ENCODE measurements at regions not wholly inside any gene's neighbourhood (a gene's known extent, or its start where the extent isn't known, plus 50 kb on each side); places are given as distances from the start of the nearest gene placed in this dataset.

GRCh38 chr17:73694491-73694890 is 50.2 kb upstream of the SDK2 start:
- DNase-seq (ENCODE audit: low spot score), result no peak

DNA sequence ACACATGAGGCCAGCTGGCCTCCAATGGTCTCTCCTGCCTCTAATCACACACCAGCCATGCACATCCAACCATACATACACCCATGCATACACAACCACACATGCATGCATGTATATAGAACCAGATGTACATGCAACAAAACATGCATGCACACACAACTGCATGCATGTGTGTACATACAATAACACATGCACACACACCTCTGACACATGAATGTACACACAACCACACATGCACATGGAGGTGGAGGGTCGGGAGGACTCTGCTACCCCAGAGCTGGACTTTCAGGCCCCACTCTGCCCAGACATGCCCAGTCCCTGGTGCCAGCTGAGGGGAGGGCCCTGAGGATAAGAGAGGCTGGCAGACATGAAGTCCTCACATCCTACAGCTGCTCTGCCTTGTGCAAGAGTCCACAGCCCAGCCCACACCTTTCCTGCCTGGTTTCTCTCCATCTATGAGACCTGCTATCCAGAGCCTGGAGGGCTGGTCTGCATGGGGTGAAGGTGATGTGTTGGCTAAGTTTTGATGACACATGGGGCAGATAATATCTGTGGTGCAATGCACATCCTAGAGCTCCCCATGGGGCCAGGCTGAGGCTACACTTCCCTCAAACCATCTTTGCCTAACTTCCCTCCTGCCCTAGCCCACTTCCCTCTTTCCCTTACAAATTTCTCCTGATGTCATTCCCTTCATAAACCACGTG is 50.9 kb upstream of the SDK2 start:
- DNase-seq (ENCODE audit: low spot score), result no peak

GRCh38 chr17:73696251-73696650 is 52.0 kb upstream of the SDK2 start:
- no peak for DNase-seq (ENCODE audit: low spot score)

GRCh38 chr17:73697872-73698271 is 53.6 kb upstream of the SDK2 start:
- no peak for DNase-seq (ENCODE audit: low spot score)

DNA sequence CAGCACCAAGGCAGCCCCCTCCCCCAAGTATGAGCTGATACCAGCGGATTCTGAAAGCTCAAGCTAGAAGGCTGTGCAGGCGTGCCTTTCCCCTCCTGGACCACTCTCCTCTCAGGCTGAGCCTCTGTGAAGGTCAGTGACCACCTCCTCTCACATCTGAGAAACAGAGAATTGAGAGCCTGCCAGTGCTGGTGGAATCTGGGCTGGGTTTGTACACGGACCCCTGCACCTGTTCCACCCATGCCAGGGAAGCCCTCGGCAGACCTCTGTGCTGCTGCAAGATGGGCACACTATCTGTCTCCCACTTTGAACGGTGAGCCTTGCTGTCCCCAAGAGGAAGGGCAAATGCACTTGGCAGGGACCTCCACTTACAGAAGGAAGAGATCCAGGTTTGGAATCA is 54.7 kb upstream of the SDK2 start:
- DNase-seq (ENCODE audit: low spot score), result no peak

GRCh38 chr17:73701701-73702100 is 57.5 kb upstream of the SDK2 start:
- DNase-seq (ENCODE audit: low spot score), result no peak

GRCh38 chr17:73703192-73703591 is 58.9 kb upstream of the SDK2 start:
- DNase-seq (ENCODE audit: low spot score), result no peak

- no peak for DNase-seq (ENCODE audit: low spot score)
Measured at GRCh38 chr17:73703917-73704316, 59.7 kb upstream of the SDK2 start.

GRCh38 chr17:73705594-73705993 is 61.3 kb upstream of the SDK2 start:
- no peak for DNase-seq (ENCODE audit: low spot score)

GRCh38 chr17:73706428-73706827 is 62.2 kb upstream of the SDK2 start:
- no peak for DNase-seq (ENCODE audit: low spot score)

DNA sequence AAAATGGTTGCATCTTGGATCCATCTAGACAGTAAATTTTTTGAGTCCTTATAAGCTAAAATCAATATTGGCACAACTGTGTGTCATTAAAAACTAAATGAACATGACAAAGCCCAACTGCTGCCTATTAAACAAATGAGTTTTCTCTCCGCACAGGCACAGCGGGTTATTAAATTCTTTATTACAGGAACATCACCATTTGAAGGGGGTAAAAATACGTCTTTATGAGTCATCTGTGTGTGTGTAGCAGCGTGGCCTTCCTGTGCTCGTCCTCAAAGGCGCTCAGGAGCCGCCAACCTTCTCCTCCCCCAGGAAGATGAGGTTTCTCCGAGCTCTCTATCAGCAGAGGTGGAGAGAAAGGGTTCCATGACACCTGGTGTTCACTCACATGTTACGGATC is 62.6 kb upstream of the SDK2 start:
- DNase-seq (ENCODE audit: low spot score), result no peak

DNA sequence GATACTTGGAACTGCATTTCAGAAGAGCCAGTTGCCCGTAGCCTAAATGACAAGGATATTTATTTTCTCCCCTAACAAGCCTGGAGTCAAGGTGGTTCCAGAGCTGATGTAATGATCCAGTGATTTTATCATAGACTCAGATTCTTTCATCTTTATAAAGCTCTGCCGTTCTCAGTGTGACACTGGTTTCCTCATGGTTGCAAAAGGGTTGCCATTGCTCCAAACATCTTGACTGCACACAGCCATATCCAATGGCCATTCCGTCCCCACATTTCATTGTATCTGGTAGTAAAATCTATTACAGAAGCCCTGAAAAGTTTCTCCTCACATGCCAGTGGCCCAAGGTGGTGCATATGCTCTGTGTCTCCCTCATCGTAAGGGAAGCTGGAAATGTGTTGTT is 63.1 kb upstream of the SDK2 start:
- DNase-seq (ENCODE audit: low spot score), result no peak

GRCh38 chr17:73710095-73710592 is 65.9 kb upstream of the SDK2 start:
- DNase-seq (ENCODE audit: low spot score), result peak; percentile 58

- DNase-seq (ENCODE audit: low spot score), result no peak
Measured at GRCh38 chr17:73711184-73711583, 66.9 kb upstream of the SDK2 start.

- no peak for DNase-seq (ENCODE audit: low spot score)
Measured at GRCh38 chr17:73711916-73712315, 67.7 kb upstream of the SDK2 start.

DNA sequence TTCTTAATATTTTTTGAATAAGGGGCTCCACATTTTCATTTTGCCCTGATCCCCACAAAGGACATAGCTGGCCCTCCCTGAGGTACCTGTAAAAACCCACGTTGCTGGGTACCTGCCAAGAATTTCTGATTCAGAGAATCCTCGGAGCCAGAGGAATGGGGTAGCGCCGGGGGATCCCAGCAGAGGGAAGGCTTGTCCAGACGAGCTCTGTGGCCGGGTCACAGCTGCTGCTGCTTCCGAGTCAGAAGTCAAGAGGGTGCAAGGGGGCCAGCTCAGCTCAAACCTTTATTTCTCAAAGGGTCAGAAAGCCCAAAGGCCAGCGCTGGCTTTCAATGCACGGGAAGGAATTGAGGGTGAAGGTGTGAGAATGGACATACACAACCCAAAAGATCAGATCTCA is 68.9 kb upstream of the SDK2 start:
- DNase-seq (ENCODE audit: low spot score), result no peak

- no peak for DNase-seq (ENCODE audit: low spot score)
Measured at GRCh38 chr17:73715769-73716168, 71.5 kb upstream of the SDK2 start.

- DNase-seq (ENCODE audit: low spot score), result no peak
Measured at GRCh38 chr17:73717690-73718089, 73.4 kb upstream of the SDK2 start.

DNA sequence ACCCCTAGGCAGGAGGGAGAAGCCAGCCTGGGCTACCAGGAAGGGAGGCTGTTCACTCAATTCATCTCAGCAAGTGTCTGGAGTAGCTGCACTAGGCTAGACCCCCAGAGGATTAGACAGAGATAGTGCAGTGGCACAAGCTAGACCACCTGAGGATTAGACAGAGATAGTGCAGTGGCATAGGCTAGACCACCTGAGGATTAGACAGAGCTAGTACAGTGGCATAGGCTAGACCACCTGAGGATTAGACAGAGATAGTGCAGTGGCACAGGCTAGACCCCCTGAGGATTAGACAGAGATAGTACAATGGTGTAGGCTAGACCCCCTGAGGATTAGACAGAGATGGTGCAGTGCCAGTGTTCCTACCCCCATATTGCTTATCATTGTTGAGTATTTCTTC is 74.1 kb upstream of the SDK2 start:
- DNase-seq (ENCODE audit: low spot score), result no peak

GRCh38 chr17:73718912-73719311 is 74.7 kb upstream of the SDK2 start:
- no peak for DNase-seq (ENCODE audit: low spot score)

- no peak for DNase-seq (ENCODE audit: low spot score)
Measured at GRCh38 chr17:73719588-73720071, 75.4 kb upstream of the SDK2 start.

DNA sequence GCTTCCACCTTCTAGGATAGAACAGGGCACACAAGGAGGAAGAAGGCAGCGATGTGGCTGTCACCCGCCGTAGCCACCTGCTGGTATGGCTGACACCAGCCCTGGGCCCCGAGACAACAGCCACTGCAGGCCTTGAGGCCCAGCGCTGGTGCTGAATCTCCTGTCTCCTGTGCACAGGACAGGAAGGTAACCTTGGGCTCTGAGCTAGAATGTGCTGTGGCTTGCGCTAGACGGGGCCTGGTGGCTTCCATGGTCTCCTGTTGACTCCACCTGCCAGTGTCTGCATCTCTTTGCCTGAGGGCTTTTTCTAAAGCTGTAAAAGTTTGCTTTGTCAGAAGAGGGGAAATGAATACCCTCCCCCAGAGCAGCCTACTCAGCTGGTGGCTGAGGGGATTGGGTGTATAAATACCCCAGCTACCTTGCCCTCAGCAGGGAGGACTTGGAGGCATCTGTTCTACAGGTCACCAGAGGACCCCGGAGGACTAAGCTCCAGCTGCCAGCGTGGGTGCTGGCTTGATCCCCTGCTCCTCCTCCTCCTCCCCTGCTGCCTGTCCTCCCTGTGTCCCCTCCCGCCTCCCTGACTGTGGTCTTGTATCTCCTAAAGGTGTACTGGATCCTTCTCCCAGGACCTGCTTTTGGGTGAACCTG is 76.1 kb upstream of the SDK2 start:
- no peak for DNase-seq (ENCODE audit: low spot score)

DNA sequence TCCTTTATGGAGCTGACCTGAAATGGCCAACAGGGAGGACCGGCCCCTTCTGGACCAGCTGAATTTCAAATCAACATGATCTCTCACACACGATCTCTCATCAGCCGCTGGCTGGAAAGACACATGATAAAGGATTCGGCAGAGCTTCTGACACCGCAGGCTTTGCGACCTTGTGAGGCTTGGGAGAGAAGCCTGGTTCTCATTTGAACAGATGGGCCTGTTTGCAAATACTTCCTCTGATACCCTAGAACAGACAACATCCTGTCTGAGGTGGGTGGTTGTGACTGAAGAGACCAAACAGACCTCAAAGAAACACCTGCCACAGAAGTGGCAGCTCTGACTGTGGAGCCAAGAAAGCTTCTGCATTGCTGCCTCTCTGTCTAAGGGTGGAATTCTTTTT is 77.9 kb upstream of the SDK2 start:
- DNase-seq (ENCODE audit: low spot score), result no peak

GRCh38 chr17:73723317-73723716 is 79.1 kb upstream of the SDK2 start:
- DNase-seq (ENCODE audit: low spot score), result no peak

All from HuH-7.5 (cell line).